Fibroblast of mammary gland (primary cell): ENCODE measurements at regions not wholly inside any gene's neighbourhood (a gene's known extent, or its start where the extent isn't known, plus 50 kb on each side); places are given as distances from the start of the nearest gene placed in this dataset.
A peak's percentile ranks its signal among the peaks of the same experiment; 100 is the strongest.

Experiments used
- DNase-seq: peaks from one replicate; pipeline ENCODE4 v3.0.0-alpha.2; 2010; ENCODE audit warnings: low read depth
- H3K4me3 ChIP-seq: 2 replicates; pipeline ENCODE4 v1.5.1; 2011; ENCODE audit warnings: low read depth, mild to moderate bottlenecking, low read length, moderate library complexity; ENCODE audit not compliant: control insufficient read depth
- TF ChIP-seq, protein P1 (sequence below): conservative IDR thresholded peaks from 2 replicates; pipeline ENCODE4 v1.5.1; 2011; ENCODE audit warnings: low read depth, low read length, inconsistent platforms; ENCODE audit not compliant: control insufficient read depth, insufficient read depth

- TF ChIP-seq, protein P1, sequence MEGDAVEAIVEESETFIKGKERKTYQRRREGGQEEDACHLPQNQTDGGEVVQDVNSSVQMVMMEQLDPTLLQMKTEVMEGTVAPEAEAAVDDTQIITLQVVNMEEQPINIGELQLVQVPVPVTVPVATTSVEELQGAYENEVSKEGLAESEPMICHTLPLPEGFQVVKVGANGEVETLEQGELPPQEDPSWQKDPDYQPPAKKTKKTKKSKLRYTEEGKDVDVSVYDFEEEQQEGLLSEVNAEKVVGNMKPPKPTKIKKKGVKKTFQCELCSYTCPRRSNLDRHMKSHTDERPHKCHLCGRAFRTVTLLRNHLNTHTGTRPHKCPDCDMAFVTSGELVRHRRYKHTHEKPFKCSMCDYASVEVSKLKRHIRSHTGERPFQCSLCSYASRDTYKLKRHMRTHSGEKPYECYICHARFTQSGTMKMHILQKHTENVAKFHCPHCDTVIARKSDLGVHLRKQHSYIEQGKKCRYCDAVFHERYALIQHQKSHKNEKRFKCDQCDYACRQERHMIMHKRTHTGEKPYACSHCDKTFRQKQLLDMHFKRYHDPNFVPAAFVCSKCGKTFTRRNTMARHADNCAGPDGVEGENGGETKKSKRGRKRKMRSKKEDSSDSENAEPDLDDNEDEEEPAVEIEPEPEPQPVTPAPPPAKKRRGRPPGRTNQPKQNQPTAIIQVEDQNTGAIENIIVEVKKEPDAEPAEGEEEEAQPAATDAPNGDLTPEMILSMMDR: no peak
- DNase-seq: peak; percentile 51
- no peak overlapping the region for H3K4me3 ChIP-seq
Measured at GRCh38 chr14:76950055-76951020, 78.2 kb downstream of the IRF2BPL start.

DNA sequence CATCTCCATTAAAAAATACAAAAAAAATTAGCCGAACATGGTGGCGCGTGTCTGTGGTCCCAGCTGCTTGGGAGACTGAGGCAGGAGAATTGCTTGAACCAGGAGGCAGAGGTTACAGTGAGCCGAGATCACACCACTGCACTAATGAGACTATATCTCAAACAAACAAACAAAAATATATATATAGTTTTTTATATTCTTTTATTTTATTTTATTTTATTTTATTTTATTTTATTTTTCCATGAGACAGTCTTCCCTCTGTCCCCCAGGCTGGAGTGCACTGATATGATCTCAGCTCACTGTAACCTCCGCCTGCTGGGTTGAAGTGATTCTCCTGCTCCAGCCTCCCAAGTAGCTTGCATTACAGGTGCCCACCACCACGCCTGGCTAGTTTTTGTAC, 79.5 kb downstream of the IRF2BPL start:
- TF ChIP-seq, protein P1: no peak
- H3K4me3 ChIP-seq: no peak overlapping the region

GRCh38 chr14:76948213-76948947, 80.1 kb downstream of the IRF2BPL start:
- no peak for DNase-seq
- H3K4me3 ChIP-seq: no peak overlapping the region
- TF ChIP-seq, protein P1: no peak

More for the DNA sequence above, 79.5 kb downstream of the IRF2BPL start:
- no peak for DNase-seq

DNA sequence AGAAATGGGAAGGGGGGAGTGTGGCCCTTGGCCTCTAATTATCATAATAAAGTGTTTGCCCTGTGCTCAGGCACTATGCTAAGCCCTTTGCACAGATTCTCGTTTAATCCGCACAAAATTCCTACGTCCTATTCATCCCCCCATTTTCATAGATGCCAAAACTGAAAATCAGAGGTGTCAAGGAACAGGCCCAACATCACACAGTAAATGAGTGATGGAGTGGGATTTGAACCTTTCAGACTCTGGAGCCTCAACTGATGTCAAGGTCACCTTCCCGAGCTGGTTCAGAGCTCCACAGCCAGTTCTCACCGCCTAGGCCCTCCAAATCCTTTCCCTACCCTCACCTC, 80.7 kb downstream of the IRF2BPL start:
- TF ChIP-seq, protein P1: no peak
- DNase-seq: no peak
- H3K4me3 ChIP-seq: no peak overlapping the region

- TF ChIP-seq, protein P1: peak; percentile 5
- DNase-seq: peak; percentile 86
- H3K4me3 ChIP-seq: no peak overlapping the region
Measured at GRCh38 chr14:76947078-76947837, 81.2 kb downstream of the IRF2BPL start.

DNA sequence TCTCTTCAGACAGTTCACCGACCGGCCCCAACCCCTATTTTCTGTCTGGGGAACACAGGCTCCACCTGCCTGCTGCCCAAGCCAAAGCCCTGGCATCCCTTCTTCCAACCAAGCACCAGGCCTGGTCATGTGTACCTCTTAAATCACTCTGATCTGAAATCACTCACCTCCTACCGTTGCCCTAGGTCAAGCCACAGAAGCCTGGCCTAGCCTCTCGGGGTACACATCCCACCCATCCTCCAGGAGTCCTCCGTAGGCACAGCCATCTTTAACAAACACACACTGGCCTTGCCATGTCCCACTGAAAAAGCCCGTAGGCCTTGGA, 81.8 kb downstream of the IRF2BPL start:
- no peak for DNase-seq
- TF ChIP-seq, protein P1: no peak
- H3K4me3 ChIP-seq: no peak overlapping the region
